ENCODE measurements at regions not wholly inside any gene's neighbourhood (a gene's known extent, or its start where the extent isn't known, plus 50 kb on each side); places are given as distances from the start of the nearest gene placed in this dataset.

GRCh38 chr16:79677799-79678530, 77.4 kb upstream of the MAF start:
- no peak for ATAC-seq
- TF ChIP-seq BACH2 (CRISPR knock-in tag; IDR thresholded peaks at IDR 0.05; ENCODE audit: borderline replicate concordance) = no peak
- no peak for TF ChIP-seq ZNF70 (CRISPR knock-in tag; IDR thresholded peaks at IDR 0.05)
- TF ChIP-seq CREB5 (CRISPR knock-in tag; IDR thresholded peaks at IDR 0.05; ENCODE audit: low read depth) = no peak

- TF ChIP-seq ZC3H10 (CRISPR knock-in tag; IDR thresholded peaks at IDR 0.05) (no peak), RARB (CRISPR knock-in tag; IDR thresholded peaks at IDR 0.05) (no peak), ZNF70 (CRISPR knock-in tag; IDR thresholded peaks at IDR 0.05) (no peak), ESRRG (CRISPR knock-in tag; IDR thresholded peaks at IDR 0.05) (no peak), CSRNP3 (CRISPR knock-in tag; IDR thresholded peaks at IDR 0.05) (no peak), TOX (CRISPR knock-in tag; IDR thresholded peaks at IDR 0.05; ENCODE audit: borderline replicate concordance) (no peak), CREB5 (CRISPR knock-in tag; IDR thresholded peaks at IDR 0.05; ENCODE audit: low read depth) (no peak), POU6F1 (CRISPR knock-in tag; IDR thresholded peaks at IDR 0.05; ENCODE audit: borderline replicate concordance, low read depth) (no peak), GLIS3 (CRISPR knock-in tag; IDR thresholded peaks at IDR 0.05) (no peak), ISL1 (CRISPR knock-in tag; IDR thresholded peaks at IDR 0.05) (no peak), SNAI2 (CRISPR knock-in tag; IDR thresholded peaks at IDR 0.05) (no peak), ZFP3 (CRISPR knock-in tag; IDR thresholded peaks at IDR 0.05) (no peak), CSDC2 (CRISPR knock-in tag; IDR thresholded peaks at IDR 0.05) (no peak), PATZ1 (CRISPR knock-in tag; IDR thresholded peaks at IDR 0.05; ENCODE audit: borderline replicate concordance) (no peak), ZNF8 (CRISPR knock-in tag; IDR thresholded peaks at IDR 0.05) (no peak), ZNF565 (CRISPR knock-in tag; conservative IDR thresholded peaks at IDR 0.05; ENCODE audit: low read depth) (no peak), ARNTL (CRISPR knock-in tag; IDR thresholded peaks at IDR 0.05; ENCODE audit: borderline replicate concordance, low read depth) (no peak), BACH2 (CRISPR knock-in tag; IDR thresholded peaks at IDR 0.05; ENCODE audit: borderline replicate concordance) (no peak), TCF4 (CRISPR knock-in tag; IDR thresholded peaks at IDR 0.05; ENCODE audit: borderline replicate concordance) (no peak)
- ATAC-seq = no peak
Measured at GRCh38 chr16:79673635-79674034, 73.1 kb upstream of the MAF start.

- no peak for ATAC-seq
- TF ChIP-seq ZNF8 (CRISPR knock-in tag; IDR thresholded peaks at IDR 0.05) = no peak
- no peak for TF ChIP-seq PATZ1 (CRISPR knock-in tag; IDR thresholded peaks at IDR 0.05; ENCODE audit: borderline replicate concordance)
- TF ChIP-seq OSR1 (CRISPR knock-in tag; IDR thresholded peaks at IDR 0.05) = no peak
- no peak for TF ChIP-seq GLIS3 (CRISPR knock-in tag; IDR thresholded peaks at IDR 0.05)
Measured at GRCh38 chr16:79672524-79672923, 72.0 kb upstream of the MAF start.
